WTC11 (cell line): ENCODE measurements at regions not wholly inside any gene's neighbourhood (a gene's known extent, or its start where the extent isn't known, plus 50 kb on each side); places are given as distances from the start of the nearest gene placed in this dataset.

ENCODE experiments used
- ATAC-seq: fragments of 200-7000 bp; cut with Tn5 transposase; 2 replicates; pipeline ENCODE4 v1.10.0; 2021; ENCODE audit warnings: mild to moderate bottlenecking, moderate library complexity
- CTCF ChIA-PET: fragments of 300-600 bp; sonication (Branson Sonifier 250); formaldehyde crosslinking; loops from one replicate; lab custom pipeline; 2021; ENCODE audit warnings: antibody characterized with exemption; lab: Charles Lee
- POLR2A ChIA-PET: fragments of 350-600 bp; sonication (Branson Sonifier 250); formaldehyde crosslinking; loops from one replicate; lab custom pipeline; 2021; ENCODE audit warnings: antibody characterized with exemption; lab: Charles Lee
- DNase-seq: peaks from one replicate; pipeline ENCODE4 v3.0.0; 2021; ENCODE audit warnings: low spot score
- H3K27ac Mint-ChIP-seq: 2 replicates; pipeline ENCODE4 v1.8.0; 2021; ENCODE audit warnings: mixed read lengths
- H3K27me3 Mint-ChIP-seq: 2 replicates; pipeline ENCODE4 v1.8.0; 2021; ENCODE audit warnings: low read depth, mild to moderate bottlenecking, moderate library complexity, mixed read lengths
- H3K36me3 Mint-ChIP-seq: 2 replicates; pipeline ENCODE4 v1.8.0; 2021; ENCODE audit warnings: mixed read lengths
- H3K4me1 Mint-ChIP-seq: 2 replicates; pipeline ENCODE4 v1.8.0; 2022; ENCODE audit warnings: mixed read lengths
- H3K4me3 Mint-ChIP-seq: 2 replicates; pipeline ENCODE4 v1.8.0; 2021; ENCODE audit warnings: mild to moderate bottlenecking, moderate library complexity, mixed read lengths
- H3K9me3 Mint-ChIP-seq: 2 replicates; pipeline ENCODE4 v1.8.0; 2021; ENCODE audit warnings: mixed read lengths
- ATF2 ChIP-seq: sonication (generic); formaldehyde crosslinking; IDR thresholded peaks from 2 replicates; pipeline ENCODE4 v1.8.1; 2022; ENCODE audit warnings: low read depth, missing genetic modification reagents, borderline replicate concordance
- ETV6 ChIP-seq: sonication (generic); formaldehyde crosslinking; IDR thresholded peaks from 2 replicates; pipeline ENCODE4 v1.8.1; 2022; ENCODE audit warnings: mild to moderate bottlenecking, missing genetic modification reagents
- FOXK1 ChIP-seq: sonication (generic); formaldehyde crosslinking; IDR thresholded peaks from 2 replicates; pipeline ENCODE4 v1.8.0; 2022; ENCODE audit warnings: mild to moderate bottlenecking, moderate library complexity, missing genetic modification reagents
- GABPB1 ChIP-seq: sonication (generic); formaldehyde crosslinking; IDR thresholded peaks from 2 replicates; pipeline ENCODE4 v1.8.1; 2023; ENCODE audit warnings: mild to moderate bottlenecking, missing genetic modification reagents
- HMGXB4 ChIP-seq: sonication (generic); formaldehyde crosslinking; IDR thresholded peaks from 2 replicates; pipeline ENCODE4 v1.8.1; 2023; ENCODE audit warnings: mild to moderate bottlenecking, moderate library complexity, missing genetic modification reagents
- IRF1 ChIP-seq: sonication (generic); formaldehyde crosslinking; IDR thresholded peaks from 2 replicates; pipeline ENCODE4 v1.8.0; 2023; ENCODE audit warnings: missing genetic modification reagents
- IRF2 ChIP-seq: sonication (generic); formaldehyde crosslinking; IDR thresholded peaks from 2 replicates; pipeline ENCODE4 v1.8.0; 2022; ENCODE audit warnings: low read depth, missing genetic modification reagents, borderline replicate concordance
- JUN ChIP-seq: sonication (generic); formaldehyde crosslinking; IDR thresholded peaks from 2 replicates; pipeline ENCODE4 v1.8.0; 2023; ENCODE audit warnings: mild to moderate bottlenecking, missing genetic modification reagents
- NR3C1 ChIP-seq: sonication (generic); formaldehyde crosslinking; conservative IDR thresholded peaks from 2 replicates; pipeline ENCODE4 v1.8.1; 2023; ENCODE audit warnings: low read depth, mild to moderate bottlenecking, missing genetic modification reagents
- OVOL2 ChIP-seq: fragments of 250-450 bp; sonication (Bioruptor Pico); IDR thresholded peaks from 2 replicates; pipeline ENCODE4 v1.9.0; 2021; ENCODE audit warnings: mild to moderate bottlenecking, borderline replicate concordance
- PRRX2 ChIP-seq: fragments of 250-450 bp; sonication (Bioruptor Pico); IDR thresholded peaks from 2 replicates; pipeline ENCODE4 v1.8.0; 2021; ENCODE audit warnings: mild to moderate bottlenecking
- RELA ChIP-seq: sonication (generic); formaldehyde crosslinking; IDR thresholded peaks from 2 replicates; pipeline ENCODE4 v1.8.1; 2022; ENCODE audit warnings: missing genetic modification reagents, mild to moderate bottlenecking, borderline replicate concordance
- TCF7 ChIP-seq: sonication (generic); formaldehyde crosslinking; IDR thresholded peaks from 2 replicates; pipeline ENCODE4 v1.8.0; 2022; ENCODE audit warnings: mild to moderate bottlenecking, low read depth, missing genetic modification reagents, moderate library complexity
- USF2 ChIP-seq: sonication (generic); formaldehyde crosslinking; IDR thresholded peaks from 2 replicates; pipeline ENCODE4 v1.8.1; 2023; ENCODE audit warnings: mild to moderate bottlenecking, missing genetic modification reagents, moderate library complexity
- ZBTB21 ChIP-seq: sonication (generic); formaldehyde crosslinking; IDR thresholded peaks from 2 replicates; pipeline ENCODE4 v1.8.1; 2023; ENCODE audit warnings: mild to moderate bottlenecking, missing genetic modification reagents, borderline replicate concordance
- ZNF121 ChIP-seq: sonication (generic); formaldehyde crosslinking; IDR thresholded peaks from 2 replicates; pipeline ENCODE4 v1.8.0; 2023; ENCODE audit warnings: missing genetic modification reagents
- ZNF263 ChIP-seq: sonication (generic); formaldehyde crosslinking; IDR thresholded peaks from 2 replicates; pipeline ENCODE4 v1.8.1; 2022; ENCODE audit warnings: low read depth, mild to moderate bottlenecking, moderate library complexity, missing genetic modification reagents
- ZNF317 ChIP-seq: sonication (generic); formaldehyde crosslinking; IDR thresholded peaks from 2 replicates; pipeline ENCODE4 v1.8.1; 2023; ENCODE audit warnings: low read depth, mild to moderate bottlenecking, moderate library complexity, missing genetic modification reagents, borderline replicate concordance
- TF ChIP-seq, protein P1 (sequence below): sonication (generic); formaldehyde crosslinking; conservative IDR thresholded peaks from 2 replicates; pipeline ENCODE4 v1.8.1; 2023; ENCODE audit warnings: mild to moderate bottlenecking, low read depth, missing genetic modification reagents, moderate library complexity

GRCh38 chr15:70316059-70316600 is 218.4 kb upstream of the TLE3 start (continued):
- no peak for TF ChIP-seq IRF1 (CRISPR knock-in tag)

GRCh38 chr15:70315431-70315830 is 217.7 kb upstream of the TLE3 start:
- TF ChIP-seq ZNF263 (CRISPR knock-in tag): no peak
- TF ChIP-seq, protein P1, sequence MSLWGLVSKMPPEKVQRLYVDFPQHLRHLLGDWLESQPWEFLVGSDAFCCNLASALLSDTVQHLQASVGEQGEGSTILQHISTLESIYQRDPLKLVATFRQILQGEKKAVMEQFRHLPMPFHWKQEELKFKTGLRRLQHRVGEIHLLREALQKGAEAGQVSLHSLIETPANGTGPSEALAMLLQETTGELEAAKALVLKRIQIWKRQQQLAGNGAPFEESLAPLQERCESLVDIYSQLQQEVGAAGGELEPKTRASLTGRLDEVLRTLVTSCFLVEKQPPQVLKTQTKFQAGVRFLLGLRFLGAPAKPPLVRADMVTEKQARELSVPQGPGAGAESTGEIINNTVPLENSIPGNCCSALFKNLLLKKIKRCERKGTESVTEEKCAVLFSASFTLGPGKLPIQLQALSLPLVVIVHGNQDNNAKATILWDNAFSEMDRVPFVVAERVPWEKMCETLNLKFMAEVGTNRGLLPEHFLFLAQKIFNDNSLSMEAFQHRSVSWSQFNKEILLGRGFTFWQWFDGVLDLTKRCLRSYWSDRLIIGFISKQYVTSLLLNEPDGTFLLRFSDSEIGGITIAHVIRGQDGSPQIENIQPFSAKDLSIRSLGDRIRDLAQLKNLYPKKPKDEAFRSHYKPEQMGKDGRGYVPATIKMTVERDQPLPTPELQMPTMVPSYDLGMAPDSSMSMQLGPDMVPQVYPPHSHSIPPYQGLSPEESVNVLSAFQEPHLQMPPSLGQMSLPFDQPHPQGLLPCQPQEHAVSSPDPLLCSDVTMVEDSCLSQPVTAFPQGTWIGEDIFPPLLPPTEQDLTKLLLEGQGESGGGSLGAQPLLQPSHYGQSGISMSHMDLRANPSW (CRISPR knock-in tag): no peak
- TF ChIP-seq NR3C1 (CRISPR knock-in tag): no peak
- no peak for TF ChIP-seq PRRX2 (CRISPR knock-in tag)
- no peak for TF ChIP-seq RELA (CRISPR knock-in tag)
- no peak for TF ChIP-seq TCF7 (CRISPR knock-in tag)
- no peak for TF ChIP-seq HMGXB4
- TF ChIP-seq OVOL2 (CRISPR knock-in tag): no peak
- no peak for TF ChIP-seq ZNF121 (CRISPR knock-in tag)
- TF ChIP-seq GABPB1: no peak
- TF ChIP-seq ETV6 (CRISPR knock-in tag): no peak
- no peak for TF ChIP-seq ATF2 (CRISPR knock-in tag)
- no peak for TF ChIP-seq ZBTB21
- no peak for TF ChIP-seq FOXK1 (CRISPR knock-in tag)
- no peak for TF ChIP-seq JUN (CRISPR knock-in tag)
- TF ChIP-seq IRF2: no peak
- H3K4me3 Mint-ChIP-seq: no peak overlapping the region
- H3K27ac Mint-ChIP-seq: no peak overlapping the region
- CTCF ChIA-PET: interaction anchor here (0.8 to 1.3 kb wide), 3 partner anchors 9 to 152 kb away, joined by 3 to 4 read pairs (median 3); no protein-coding TSS in a partner anchor
- H3K4me1 Mint-ChIP-seq: peaks cover 12% of the 10 kb centered on the region
- 0 out of 2 replicates have a peak, but pooled peaks cover 3% of the 10 kb centered on the region for H3K9me3 Mint-ChIP-seq
- no peaks in the 10 kb centered on the region; the same call in 1 of the 2 replicates for H3K36me3 Mint-ChIP-seq
- DNase-seq: no peak
- POLR2A ChIA-PET: no interaction called here
- H3K27me3 Mint-ChIP-seq: no peaks in the 10 kb centered on the region
- ATAC-seq: no peak

GRCh38 chr15:70314688-70315087 is 217.0 kb upstream of the TLE3 start:
- no peak overlapping the region for H3K27ac Mint-ChIP-seq
- TF ChIP-seq USF2 (CRISPR knock-in tag) (no peak), ZNF317 (CRISPR knock-in tag) (peak; percentile 77; the same call in 1 of the 2 replicates)
- H3K36me3 Mint-ChIP-seq: no peaks in the 10 kb centered on the region; the same call in 1 of the 2 replicates
- no peaks in the 10 kb centered on the region for H3K27me3 Mint-ChIP-seq
- H3K4me3 Mint-ChIP-seq: no peak overlapping the region
- ATAC-seq (peak; percentile 77), DNase-seq (no peak)
- 0 out of 2 replicates have a peak, but pooled peaks cover 3% of the 10 kb centered on the region for H3K9me3 Mint-ChIP-seq
- ChIA-PET CTCF (interaction anchor here (1.3 kb wide), 1 partner anchor 152 kb away, joined by 4 read pairs; no protein-coding TSS in a partner anchor), POLR2A (no interaction called here)
- peaks cover 18% of the 10 kb centered on the region for H3K4me1 Mint-ChIP-seq
